Heart left ventricle (tissue), 13 donors: ENCODE measurements at regions not wholly inside any gene's neighbourhood (a gene's known extent, or its start where the extent isn't known, plus 50 kb on each side); places are given as distances from the start of the nearest gene placed in this dataset.

Experiments used
- POLR2A ChIP-seq, 2 donors: fragments of 450-650 bp; IDR thresholded peaks; one replicate each; pipeline ENCODE4 v1.6.1; 2017; ENCODE audit warnings: antibody characterized with exemption in 2 of 2, mild to moderate bottlenecking in 2 of 2, moderate library complexity in 2 of 2
- TF ChIP-seq, protein P1 (sequence below), 12 donors: fragments of 200-600 bp; sonication (generic) in 4 of 12; IDR thresholded peaks; one replicate each; pipeline versions ENCODE4 v1.5.0 to v1.8.0; 2018 to 2022; ENCODE audit warnings: antibody characterized with exemption in 12 of 12, mild to moderate bottlenecking in 5 of 12
- donor health status: ischemic (EF 13 %, LVEDD 7.1; RV severe dilation, severe dysfunction).
- donor health status: DM: no; HTN: yes; CAD: no.
- donor health status: DM: no; HTN: no; CAD: no.
- donor health status: ischemic (EF 25% LVEDD 6.9; RV normal size, moderate dysfunction).
- donor health status: ischemic (EF 25% LVEDD 5.7; RV mildly dilated, moderate dysfunction).
- donor health status: ischemic (EF 35%, LVEDD 5.7; RV mildly dilated, moderate dysfunction).
- donor health status: nonischemic (EF 11% LVEDD 7.7; RV severe dilation, severe dysfunction).
- donor health status: DM: yes; HTN: yes; CAD: no.
- donor health status: PGD.
- donor health status: ischemic (EF 29% LVEDD 5.4; RV normal size, mild dysfunction).
- donor health status: nonischemic (EF 23%, LVEDD 6.1; RV moderate dilation, normal function).

DNA sequence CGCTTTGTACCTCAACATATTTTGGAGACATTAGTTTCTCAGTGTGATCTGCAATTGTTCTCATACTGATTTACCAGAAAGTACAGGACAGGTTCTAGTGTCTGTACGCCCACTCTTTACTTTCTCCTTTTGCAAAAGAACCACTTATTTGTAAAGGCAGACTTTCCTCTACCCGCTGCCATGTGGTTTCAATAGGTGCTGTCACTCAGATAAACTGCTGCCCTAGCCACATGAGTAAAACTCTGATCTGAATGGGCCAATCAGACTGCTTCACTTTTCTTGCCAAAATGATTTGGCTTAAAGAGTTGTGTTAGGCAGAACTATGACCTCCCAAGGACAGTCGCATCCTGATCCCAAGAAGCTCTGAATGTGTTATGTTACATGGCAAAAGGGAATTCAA lies 984.6 kb upstream of the NR2F2 start:
- no peak for TF ChIP-seq POLR2A (IDR thresholded peaks at IDR 0.05)
- TF ChIP-seq, protein P1, sequence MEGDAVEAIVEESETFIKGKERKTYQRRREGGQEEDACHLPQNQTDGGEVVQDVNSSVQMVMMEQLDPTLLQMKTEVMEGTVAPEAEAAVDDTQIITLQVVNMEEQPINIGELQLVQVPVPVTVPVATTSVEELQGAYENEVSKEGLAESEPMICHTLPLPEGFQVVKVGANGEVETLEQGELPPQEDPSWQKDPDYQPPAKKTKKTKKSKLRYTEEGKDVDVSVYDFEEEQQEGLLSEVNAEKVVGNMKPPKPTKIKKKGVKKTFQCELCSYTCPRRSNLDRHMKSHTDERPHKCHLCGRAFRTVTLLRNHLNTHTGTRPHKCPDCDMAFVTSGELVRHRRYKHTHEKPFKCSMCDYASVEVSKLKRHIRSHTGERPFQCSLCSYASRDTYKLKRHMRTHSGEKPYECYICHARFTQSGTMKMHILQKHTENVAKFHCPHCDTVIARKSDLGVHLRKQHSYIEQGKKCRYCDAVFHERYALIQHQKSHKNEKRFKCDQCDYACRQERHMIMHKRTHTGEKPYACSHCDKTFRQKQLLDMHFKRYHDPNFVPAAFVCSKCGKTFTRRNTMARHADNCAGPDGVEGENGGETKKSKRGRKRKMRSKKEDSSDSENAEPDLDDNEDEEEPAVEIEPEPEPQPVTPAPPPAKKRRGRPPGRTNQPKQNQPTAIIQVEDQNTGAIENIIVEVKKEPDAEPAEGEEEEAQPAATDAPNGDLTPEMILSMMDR (IDR thresholded peaks at IDR 0.05) = no peak
